Pancreas (tissue), 10 donors: ENCODE measurements at regions not wholly inside any gene's neighbourhood (a gene's known extent, or its start where the extent isn't known, plus 50 kb on each side); places are given as distances from the start of the nearest gene placed in this dataset.

Experiments used
- ATAC-seq, 4 donors: fragments of 200-7000 bp; cut with Tn5 transposase; one replicate each; pipeline versions ENCODE4 v1.8.0 to v1.9.1; 2020; ENCODE audit warnings: mild to moderate bottlenecking in 4 of 4, moderate library complexity in 4 of 4
- DNase-seq, 6 donors: peaks; one replicate each; pipeline ENCODE4 v3.0.0-alpha.2; 2020
- FAIRE-seq: peaks from 2 replicates; lab custom pipeline; 2012; peaks lifted over from hg19 to GRCh38; lab: Jason Lieb, UNC
- H3K27ac ChIP-seq, 4 donors: fragments of 200-600 bp; sonication (generic); 1 replicate in 3 of 4; 2 replicates in 1 of 4; pipeline versions ENCODE4 v1.5.0 to v1.8.0; 2020
- H3K27me3 ChIP-seq, 4 donors: fragments of 200-600 bp; one replicate each; pipeline ENCODE4 v1.8.0; 2021
- H3K36me3 ChIP-seq, 3 donors: fragments of 200-600 bp; sonication (generic) in 1 of 3; one replicate each; pipeline versions ENCODE4 v1.5.0 to v1.8.0; 2020 to 2021
- H3K4me1 ChIP-seq, 3 donors: fragments of 200-600 bp; one replicate each; pipeline ENCODE4 v1.8.0; 2021
- H3K4me3 ChIP-seq, 4 donors: fragments of 200-600 bp; sonication (generic) in 2 of 4; one replicate each; pipeline versions ENCODE4 v1.5.0 to v1.8.0; 2020 to 2021
- H3K9me3 ChIP-seq, 4 donors: fragments of 200-600 bp; one replicate each; pipeline ENCODE4 v1.8.0; 2021
- WGBS, 2 donors: extraction: QIAGEN DNeasy Blood & Tissue Kit; methylation state at CpG; one replicate each; pipeline ENCODE4 v1.1.7; 2013; 5-methylcytosine and 5-hydroxymethylcytosine counted together
- intact Hi-C, 3 donors: fragments of 100-400 bp; cut with DNase I; formaldehyde crosslinking; loops; one replicate each; pipeline versions ENCODE4 v1.11.1 to v1.14.2; 2022
- TF ChIP-seq, protein P1 (sequence below), 4 donors: fragments of 200-600 bp; sonication (generic) in 3 of 4; IDR thresholded peaks; one replicate each; pipeline versions ENCODE4 v1.5.0 to v1.8.0; 2021; ENCODE audit warnings: antibody characterized with exemption in 4 of 4
- donor health status: healthy with polysubstance abuse.
- donor health status: DM: no; HTN: no; CAD: no; lungs with moderate emphysema.
- donor health status: DM: no; HTN: no; CAD: no.
- donor health status: control.
- donor health status: control.
- donor health status: Bipolar disorder and iron deficiency.
- donor health status: DM: yes; HTN: yes; CAD: no.
- donor health status: DM: no; HTN: no; CAD: no.
- donor health status: DM: no; HTN: no; CAD: no.
- donor health status: DM: yes; HTN: yes; CAD: no.

DNA sequence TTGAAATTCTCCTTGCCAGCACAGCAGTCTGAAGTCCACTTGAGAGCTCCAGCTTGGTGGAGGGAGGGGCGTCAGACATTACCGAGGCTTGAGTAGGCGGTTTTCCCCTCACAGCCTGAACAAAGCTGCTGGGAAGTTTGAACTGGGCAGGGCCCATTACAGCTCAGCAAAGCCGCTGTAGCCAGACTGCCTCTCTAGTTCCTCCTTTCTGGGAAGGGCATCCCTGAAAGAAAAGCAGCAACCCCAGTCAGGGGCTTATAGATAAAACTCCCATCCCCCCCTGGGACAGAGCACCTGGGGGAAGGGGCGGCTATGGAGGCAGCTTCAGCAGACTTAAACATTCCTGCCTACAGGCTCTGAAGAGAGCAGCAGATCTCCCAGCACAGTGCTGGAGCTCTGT lies 325.3 kb downstream of the GJA1 start:
- Histone ChIP-seq H3K4me3 (no peak overlapping the region), H3K4me1 (no peaks in the 10 kb centered on the region), H3K9me3 (no peaks in the 10 kb centered on the region), H3K27ac (no peak overlapping the region), H3K36me3 (no peaks in the 10 kb centered on the region), H3K27me3 (no peaks in the 10 kb centered on the region)
- ATAC-seq = no peak
- intact Hi-C loops = no loop called here
- TF ChIP-seq, protein P1, sequence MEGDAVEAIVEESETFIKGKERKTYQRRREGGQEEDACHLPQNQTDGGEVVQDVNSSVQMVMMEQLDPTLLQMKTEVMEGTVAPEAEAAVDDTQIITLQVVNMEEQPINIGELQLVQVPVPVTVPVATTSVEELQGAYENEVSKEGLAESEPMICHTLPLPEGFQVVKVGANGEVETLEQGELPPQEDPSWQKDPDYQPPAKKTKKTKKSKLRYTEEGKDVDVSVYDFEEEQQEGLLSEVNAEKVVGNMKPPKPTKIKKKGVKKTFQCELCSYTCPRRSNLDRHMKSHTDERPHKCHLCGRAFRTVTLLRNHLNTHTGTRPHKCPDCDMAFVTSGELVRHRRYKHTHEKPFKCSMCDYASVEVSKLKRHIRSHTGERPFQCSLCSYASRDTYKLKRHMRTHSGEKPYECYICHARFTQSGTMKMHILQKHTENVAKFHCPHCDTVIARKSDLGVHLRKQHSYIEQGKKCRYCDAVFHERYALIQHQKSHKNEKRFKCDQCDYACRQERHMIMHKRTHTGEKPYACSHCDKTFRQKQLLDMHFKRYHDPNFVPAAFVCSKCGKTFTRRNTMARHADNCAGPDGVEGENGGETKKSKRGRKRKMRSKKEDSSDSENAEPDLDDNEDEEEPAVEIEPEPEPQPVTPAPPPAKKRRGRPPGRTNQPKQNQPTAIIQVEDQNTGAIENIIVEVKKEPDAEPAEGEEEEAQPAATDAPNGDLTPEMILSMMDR (IDR thresholded peaks at IDR 0.05) = no peak
- 64 to 71% methylated on average over 5 of the region's 5 CpGs for WGBS, 2 donors
- DNase-seq = no peak
- FAIRE-seq = no peak

DNA sequence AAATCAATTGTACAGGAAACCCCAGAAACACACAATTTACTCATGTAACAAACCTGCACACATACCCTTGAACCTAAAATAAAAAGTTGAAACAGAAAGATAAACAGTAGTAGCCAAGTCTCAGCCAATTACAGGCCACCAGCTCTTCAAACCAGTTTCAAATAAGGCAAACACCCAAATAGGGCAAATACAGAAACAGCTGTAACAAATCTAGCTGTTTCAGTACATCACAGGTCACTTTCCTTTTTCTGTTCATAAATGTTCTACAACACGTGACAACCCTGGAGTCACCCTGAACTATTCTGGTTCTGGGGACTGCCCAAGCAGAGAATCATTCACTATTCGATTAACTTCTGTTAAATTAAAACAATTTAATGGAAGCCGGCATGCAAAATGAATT lies 329.0 kb downstream of the GJA1 start:
- no peak for ATAC-seq
- Histone ChIP-seq H3K9me3 (no peaks in the 10 kb centered on the region), H3K27ac (no peak overlapping the region), H3K4me1 (no peaks in the 10 kb centered on the region), H3K36me3 (no peaks in the 10 kb centered on the region), H3K4me3 (no peak overlapping the region), H3K27me3 (no peaks in the 10 kb centered on the region)
- FAIRE-seq = no peak
- intact Hi-C loops = no loop called here
- DNase-seq = no peak
- TF ChIP-seq, protein P1 (IDR thresholded peaks at IDR 0.05) = no peak
- WGBS, 2 donors = 76 to 84% methylated on average over 3 of the region's 3 CpGs

DNA sequence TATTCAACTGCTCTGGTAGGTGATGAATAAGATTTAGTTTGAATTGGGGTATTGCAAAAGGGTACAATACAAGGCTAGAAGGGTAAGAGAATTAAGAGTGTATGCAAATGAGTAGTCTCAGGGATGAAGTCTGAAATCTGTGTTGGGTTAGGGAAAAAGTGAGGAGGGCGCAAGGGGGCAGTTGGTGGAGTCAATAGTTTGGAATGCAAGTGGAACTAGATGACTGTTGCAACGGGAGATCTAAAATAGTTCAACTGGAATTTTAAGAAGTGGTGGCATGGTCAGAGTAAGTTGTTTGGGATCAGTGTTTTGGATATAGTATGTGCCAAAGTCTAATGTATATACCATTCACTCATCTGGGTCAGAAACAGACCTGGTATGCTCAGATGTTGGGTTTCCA lies 329.6 kb downstream of the GJA1 start:
- H3K27ac ChIP-seq = no peak overlapping the region
- H3K27me3 ChIP-seq = no peaks in the 10 kb centered on the region
- intact Hi-C loops = no loop called here
- no peaks in the 10 kb centered on the region for H3K4me1 ChIP-seq
- no peaks in the 10 kb centered on the region for H3K36me3 ChIP-seq
- no peak overlapping the region for H3K4me3 ChIP-seq
- H3K9me3 ChIP-seq = no peaks in the 10 kb centered on the region
- 90% methylated on average over 2 of the region's 2 CpGs for WGBS, 2 donors
- DNase-seq = no peak
- no peak for FAIRE-seq
- TF ChIP-seq, protein P1 (IDR thresholded peaks at IDR 0.05) = no peak
- ATAC-seq = no peak

DNA sequence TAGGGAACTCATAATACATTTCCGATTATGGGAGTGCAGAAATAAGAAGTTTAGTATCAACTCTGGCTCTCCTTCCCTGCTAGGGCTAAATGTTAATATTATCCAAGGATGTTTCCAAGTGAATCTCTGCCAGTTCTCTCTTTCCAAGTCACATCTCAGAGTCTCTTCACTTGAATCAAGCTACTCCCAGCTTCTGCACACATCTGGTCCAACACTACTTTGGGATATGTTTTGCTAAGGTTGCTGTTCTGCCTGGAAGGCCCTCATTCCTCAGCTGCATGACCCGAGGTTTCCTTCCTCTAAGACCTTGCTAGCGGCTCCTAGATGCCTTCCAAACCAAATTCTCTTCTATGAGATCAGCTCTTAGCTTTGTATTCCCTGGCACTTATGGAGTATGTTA lies 331.8 kb downstream of the GJA1 start:
- H3K4me3 ChIP-seq = no peak overlapping the region
- ATAC-seq = no peak
- H3K27me3 ChIP-seq = no peaks in the 10 kb centered on the region
- intact Hi-C loops = no loop called here
- no peaks in the 10 kb centered on the region for H3K4me1 ChIP-seq
- TF ChIP-seq, protein P1 (IDR thresholded peaks at IDR 0.05) = no peak
- no peaks in the 10 kb centered on the region for H3K9me3 ChIP-seq
- FAIRE-seq = no peak
- DNase-seq = no peak
- 60 to 71% methylated on average over 3 of the region's 3 CpGs for WGBS, 2 donors
- H3K36me3 ChIP-seq = no peaks in the 10 kb centered on the region
- H3K27ac ChIP-seq = no peak overlapping the region

DNA sequence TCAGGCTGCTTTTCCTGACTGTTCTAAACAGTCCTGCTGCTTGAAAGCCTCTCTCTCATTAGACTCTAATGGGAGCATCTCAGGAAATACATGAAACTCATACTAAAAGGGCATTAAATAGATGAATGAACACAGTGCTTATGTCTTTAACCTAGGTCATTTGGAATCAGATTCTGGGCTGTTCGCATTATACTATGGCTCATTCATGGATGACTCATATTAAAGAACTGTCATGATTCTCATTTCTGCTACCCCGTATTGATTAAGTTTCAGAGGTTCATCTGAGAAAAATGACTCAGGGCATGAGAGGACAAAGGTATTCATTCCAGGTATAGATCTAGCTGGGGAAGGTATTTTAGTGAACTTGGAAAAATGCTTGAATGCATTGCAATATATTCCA lies 335.5 kb downstream of the GJA1 start:
- Histone ChIP-seq H3K36me3 (no peaks in the 10 kb centered on the region), H3K4me3 (no peak overlapping the region), H3K4me1 (no peaks in the 10 kb centered on the region), H3K27ac (no peak overlapping the region), H3K27me3 (no peaks in the 10 kb centered on the region), H3K9me3 (no peaks in the 10 kb centered on the region)
- WGBS, 2 donors = 84 to 87% methylated on average over 2 of the region's 2 CpGs
- TF ChIP-seq, protein P1 (IDR thresholded peaks at IDR 0.05) = no peak
- no peak for DNase-seq
- intact Hi-C loops = no loop called here
- ATAC-seq = no peak
- no peak for FAIRE-seq
